Esophagus muscularis mucosa (tissue), 4 donors: ENCODE measurements at regions not wholly inside any gene's neighbourhood (a gene's known extent, or its start where the extent isn't known, plus 50 kb on each side); places are given as distances from the start of the nearest gene placed in this dataset.

ENCODE experiments used
- CTCF ChIP-seq, 3 experiments: fragments of 200-600 bp in 2 of 3; fragments of 450-650 bp in 1 of 3; sonication (generic) in 2 of 3; IDR thresholded peaks; one replicate each; pipeline ENCODE4 v1.5.1; 2017 to 2019; ENCODE audit warnings: antibody characterized with exemption in 3 of 3, mild to moderate bottlenecking in 2 of 3, moderate library complexity in 1 of 3
- EP300 ChIP-seq: sonication (generic); formaldehyde crosslinking; IDR thresholded peaks from one replicate; pipeline ENCODE4 v1.6.1; 2017; ENCODE audit warnings: antibody characterized with exemption
- POLR2AphosphoS5 ChIP-seq, 2 donors: sonication (generic); formaldehyde crosslinking; IDR thresholded peaks; one replicate each; pipeline ENCODE4 v1.6.1; 2017; ENCODE audit warnings: antibody characterized with exemption in 2 of 2

- TF ChIP-seq CTCF (IDR thresholded peaks at IDR 0.05) (no peak), EP300 (no peak), POLR2AphosphoS5 (IDR thresholded peaks at IDR 0.05) (no peak)
Observed at GRCh38 chr16:7038475-7038874, 294.2 kb upstream of the RBFOX1 start.
